K562 (cell line): ENCODE measurements at regions not wholly inside any gene's neighbourhood (a gene's known extent, or its start where the extent isn't known, plus 50 kb on each side); places are given as distances from the start of the nearest gene placed in this dataset.

Experiments
- ATAC-seq: fragments of 200-7000 bp; cut with Tn5 transposase; 3 replicates; pipeline ENCODE4 v1.9.1; 2020; ENCODE audit warnings: moderate library complexity
- BruUV-seq: library from RNA; stranded (reverse); fragments of 400-500 nt; replicated peaks from 2 replicates; lab custom pipeline; 2021; lab: Mats Ljungman, UMichigan
- CTCF ChIA-PET: fragments of 300-600 bp; formaldehyde crosslinking; extraction: SDS; loops from one replicate; lab custom pipeline; 2021; ENCODE audit warnings: low intra/inter-chr PET ratio; lab: Yijun Ruan, JAX
- POLR2A ChIA-PET: fragments of 300-600, 350-650 bp; sonication (Branson Sonifier 250); formaldehyde crosslinking; extraction: SDS; loops from one replicate; lab custom pipeline; 2021; ENCODE audit warnings: antibody characterized with exemption, inconsistent platforms; lab: Yijun Ruan, JAX
- DNase-seq, 4 experiments: peaks; one replicate each; pipeline versions ENCODE4 v3.0.0 to v3.0.0-alpha.2; 2011 to 2018; ENCODE audit warnings: low spot score in 3 of 4, mixed read lengths in 3 of 4; ENCODE audit errors: extremely low read depth in 1 of 4
- FAIRE-seq: peaks from 2 replicates; lab custom pipeline; 2011; peaks lifted over from hg19 to GRCh38; lab: Jason Lieb, UNC
- H2AFZ ChIP-seq: 2 replicates; pipeline ENCODE4 v1.6.0; 2011; ENCODE audit warnings: low read depth, low read length, control low read depth, inconsistent platforms
- H3K27ac ChIP-seq: fragments of 200-600 bp; 3 replicates; pipeline ENCODE4 v1.8.0; 2011; ENCODE audit warnings: low read depth, mild to moderate bottlenecking, control low read depth, inconsistent platforms, low read length, moderate library complexity, mixed read lengths; ENCODE audit errors: extremely low read depth
- H3K27me3 ChIP-seq, 2 experiments: fragments of 300-600 bp in 1 of 2; 2 replicates in 1 of 2; 3 replicates in 1 of 2; pipeline versions ENCODE4 v1.6.0 to v1.8.0; 2011; ENCODE audit warnings: inconsistent platforms in 2 of 2, low read length in 2 of 2, mild to moderate bottlenecking in 1 of 2, mixed read lengths in 1 of 2, moderate library complexity in 1 of 2; ENCODE audit not compliant: control insufficient read depth in 2 of 2, insufficient read depth in 2 of 2
- H3K36me3 ChIP-seq: fragments of 300-600 bp; 3 replicates; pipeline ENCODE4 v1.8.0; 2011; ENCODE audit warnings: mild to moderate bottlenecking, low read length, inconsistent platforms; ENCODE audit not compliant: control insufficient read depth, insufficient read depth
- H3K4me1 ChIP-seq, 2 experiments: fragments of 200-600 bp in 1 of 2; replicated peaks in 1 of 2; 2 replicates in 1 of 2; 3 replicates in 1 of 2; pipeline versions ENCODE4 v1.5.1 to v1.8.0; 2011; ENCODE audit warnings: inconsistent platforms in 2 of 2, low read length in 2 of 2, mild to moderate bottlenecking in 1 of 2, mixed read lengths in 1 of 2, moderate library complexity in 1 of 2; ENCODE audit not compliant: control insufficient read depth in 2 of 2, insufficient read depth in 2 of 2
- H3K4me2 ChIP-seq: 2 replicates; pipeline ENCODE4 v1.6.1; 2011; ENCODE audit warnings: low read length, control low read depth, inconsistent platforms, mixed read lengths; ENCODE audit not compliant: insufficient read depth
- H3K4me3 ChIP-seq: fragments of 200-600 bp; sonication (generic), shearing (Covaris generic); 2 replicates; pipeline ENCODE4 v1.5.1; 2016; ENCODE audit warnings: control low read depth, inconsistent platforms
- H3K79me2 ChIP-seq: fragments of 200-600 bp; 3 replicates; pipeline ENCODE4 v1.8.0; 2011; ENCODE audit warnings: low read length, inconsistent platforms; ENCODE audit not compliant: control insufficient read depth, insufficient read depth
- H3K9ac ChIP-seq, 2 experiments: 2 replicates each; pipeline versions ENCODE4 v1.6.0 to v1.6.1; 2011; ENCODE audit warnings: low read depth in 2 of 2, low read length in 2 of 2, control low read depth in 1 of 2, inconsistent platforms in 1 of 2, mild to moderate bottlenecking in 1 of 2, mixed read lengths in 1 of 2; ENCODE audit not compliant: insufficient read depth in 1 of 2
- H3K9me1 ChIP-seq: one replicate; pipeline ENCODE4 v1.6.0; 2011; ENCODE audit warnings: inconsistent platforms, mild to moderate bottlenecking, low read length, moderate library complexity; ENCODE audit not compliant: control insufficient read depth, insufficient read depth
- H3K9me3 ChIP-seq: replicated peaks from 2 replicates; pipeline ENCODE4 v1.5.1; 2011; ENCODE audit warnings: low read depth, low read length, inconsistent platforms; ENCODE audit not compliant: control insufficient read depth, insufficient read depth
- H4K20me1 ChIP-seq: replicated peaks from 2 replicates; pipeline ENCODE4 v1.6.1; 2011; ENCODE audit warnings: low read length, inconsistent platforms, mixed read lengths; ENCODE audit not compliant: control insufficient read depth, insufficient read depth
- ARID2 ChIP-seq: fragments of 450-650 bp; IDR thresholded peaks from 2 replicates; pipeline ENCODE4 v1.6.1; 2017; ENCODE audit warnings: antibody characterized with exemption, mild to moderate bottlenecking
- HEY1 ChIP-seq: fragments of 250-450 bp; sonication (Bioruptor Pico); IDR thresholded peaks from 2 replicates; pipeline ENCODE4 v1.5.0; 2020; ENCODE audit warnings: mild to moderate bottlenecking, moderate library complexity, borderline replicate concordance
- HSF4 ChIP-seq: fragments of 250-450 bp; sonication (Bioruptor Pico); IDR thresholded peaks from 2 replicates; pipeline ENCODE4 v2.1.2; 2022; ENCODE audit warnings: mild to moderate bottlenecking, moderate library complexity, borderline replicate concordance
- KAT8 ChIP-seq: fragments of 450-650 bp; IDR thresholded peaks from 2 replicates; pipeline ENCODE4 v1.6.1; 2016; ENCODE audit warnings: low read depth, mild to moderate bottlenecking
- NR1H2 ChIP-seq: sonication (generic); formaldehyde crosslinking; IDR thresholded peaks from 2 replicates; pipeline ENCODE4 v1.4.0; 2020; ENCODE audit warnings: mild to moderate bottlenecking, missing genetic modification reagents
- NRF1 ChIP-seq, 2 experiments: fragments of 450-650 bp; IDR thresholded peaks in 1 of 2; conservative IDR thresholded peaks in 1 of 2; 2 replicates each; pipeline ENCODE4 v1.6.1; 2014; ENCODE audit warnings: mild to moderate bottlenecking in 2 of 2
- RBM14 ChIP-seq: fragments of 200-400 bp; formaldehyde crosslinking; IDR thresholded peaks from 2 replicates; pipeline ENCODE4 v1.6.1; 2018; ENCODE audit warnings: low read depth, mild to moderate bottlenecking, low read length, moderate library complexity, borderline replicate concordance; ENCODE audit not compliant: insufficient read depth
- SMAD4 ChIP-seq: fragments of 250-450 bp; sonication (Bioruptor Pico); conservative IDR thresholded peaks from 2 replicates; pipeline ENCODE4 v1.8.0; 2021; ENCODE audit warnings: inconsistent platforms, mild to moderate bottlenecking, moderate library complexity
- SRSF9 ChIP-seq: fragments of 200-400 bp; formaldehyde crosslinking; IDR thresholded peaks from 2 replicates; pipeline ENCODE4 v1.6.1; 2017; ENCODE audit warnings: low read depth, low read length, borderline replicate concordance
- ZC3H11A ChIP-seq: IDR thresholded peaks from 2 replicates; pipeline ENCODE4 v1.6.1; 2012; ENCODE audit warnings: low read depth, low read length, improper control_type of control experiment
- ZNF263 ChIP-seq: sonication (generic); formaldehyde crosslinking; IDR thresholded peaks from 2 replicates; pipeline ENCODE4 v1.8.0; 2022; ENCODE audit warnings: mild to moderate bottlenecking, missing genetic modification reagents, borderline replicate concordance
- WGBS: fragments of 100-300 bp; shearing (Covaris generic); methylation state at CpG from one replicate; pipeline ENCODE4 v1.1.6; 2016; ENCODE audit warnings: low coverage, mixed read lengths; ENCODE audit not compliant: insufficient coverage; ENCODE audit errors: missing lambda C conversion rate; 5-methylcytosine and 5-hydroxymethylcytosine counted together
- in situ Hi-C: fragments of 300-500 bp; cut with MboI; formaldehyde crosslinking; loops from 4 replicates; pipeline ENCODE4 v1.15.0; 2018; ENCODE audit warnings: inconsistent platforms, mixed read lengths
- intact Hi-C: fragments of 100-400 bp; cut with micrococcal nuclease; formaldehyde crosslinking; loops from 2 replicates; pipeline ENCODE4 v1.14.2; 2022
- TF ChIP-seq, protein P1 (sequence below): IDR thresholded peaks from 3 replicates; pipeline ENCODE4 v1.6.1; 2011; ENCODE audit warnings: borderline replicate concordance, mild to moderate bottlenecking; ENCODE audit not compliant: insufficient read length, insufficient read depth
- TF ChIP-seq, protein P2 (sequence below): fragments of 250-450 bp; sonication (Bioruptor Pico); IDR thresholded peaks from 2 replicates; pipeline ENCODE4 v1.4.0; 2020; ENCODE audit warnings: mild to moderate bottlenecking
- TF ChIP-seq, protein P3 (sequence below): fragments of 450-650 bp; IDR thresholded peaks from 2 replicates; pipeline ENCODE4 v1.7.1; 2018; ENCODE audit warnings: mild to moderate bottlenecking, low read depth; ENCODE audit not compliant: partially characterized antibody
- TF ChIP-seq, protein P4 (sequence below): fragments of 250-450 bp; sonication (Bioruptor Pico); IDR thresholded peaks from 2 replicates; pipeline ENCODE4 v1.8.0; 2022; ENCODE audit warnings: inconsistent platforms

DNA sequence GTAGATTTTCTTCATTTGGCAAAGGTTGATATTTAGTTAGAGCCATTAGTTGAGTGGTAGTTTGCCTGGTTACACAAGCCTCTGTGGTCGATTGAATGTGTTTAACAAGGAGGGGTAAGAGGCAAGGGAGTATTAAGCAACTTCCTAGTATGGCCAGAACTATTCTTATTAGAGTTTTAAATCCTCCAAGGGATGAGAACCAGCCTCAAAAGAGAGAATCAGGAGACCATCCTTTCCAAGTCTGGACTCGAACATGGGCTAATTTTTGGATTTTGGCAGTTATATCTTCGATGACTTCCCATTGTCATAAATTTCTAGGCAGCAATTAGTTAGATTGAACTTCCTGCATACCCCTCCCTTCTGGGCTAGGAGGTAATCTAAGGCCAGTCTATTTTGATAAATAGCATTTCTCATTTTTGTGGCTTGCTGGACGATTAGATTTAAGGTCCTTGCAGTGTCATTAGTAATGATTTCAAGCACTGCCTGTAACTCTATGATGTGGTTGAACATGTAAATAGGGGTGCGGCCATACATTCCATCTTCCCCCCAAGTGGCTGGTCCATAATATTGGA is 219.5 kb upstream of the KCND2 start:
- no peaks in the 10 kb centered on the region for H4K20me1 ChIP-seq
- in situ Hi-C loops = no loop called here
- H3K9me1 ChIP-seq = no peaks in the 10 kb centered on the region
- BruUV-seq = no TSS peak
- FAIRE-seq = no peak
- POLR2A ChIA-PET = interaction anchor here (0.7 kb wide), 1 partner anchor 211 kb away, joined by 3 read pairs; no protein-coding TSS in a partner anchor
- 12% methylated on average over 5 of the region's 5 CpGs for WGBS
- no peaks in the 10 kb centered on the region for H3K27me3 ChIP-seq
- no peaks in the 10 kb centered on the region for H3K79me2 ChIP-seq
- H2AFZ ChIP-seq = peak overlapping the region; percentile 77
- no peaks in the 10 kb centered on the region for H3K9me3 ChIP-seq
- no peaks in the 10 kb centered on the region for H3K36me3 ChIP-seq
- CTCF ChIA-PET = interaction anchor here (1.2 kb wide), 1 partner anchor 15 kb away, joined by 3 read pairs; no protein-coding TSS in a partner anchor
- peak overlapping the region in 1 of 2 experiments; percentile 31; a peak in 1 of 4 replicates for H3K9ac ChIP-seq
- intact Hi-C loops = loop anchor here (10.0 kb wide), 1 partner anchor 119 kb away; no protein-coding TSS in a partner anchor
- H3K4me1 ChIP-seq = peaks cover 0 to 4% of the 10 kb centered on the region in 2 experiments; a peak in 2 of 5 replicates
- peak overlapping the region; percentile 44; the same call in 2 of the 3 replicates for H3K27ac ChIP-seq
- ATAC-seq = peak; percentile 49
- peak overlapping the region; percentile 35; the same call in 1 of the 2 replicates for H3K4me2 ChIP-seq
- DNase-seq = no peak
- no peak overlapping the region for H3K4me3 ChIP-seq
- TF ChIP-seq ZC3H11A = no peak
- TF ChIP-seq NR1H2 (CRISPR knock-in tag) = no peak
- TF ChIP-seq RBM14 = no peak
- TF ChIP-seq ARID2 = no peak
- TF ChIP-seq, protein P1, sequence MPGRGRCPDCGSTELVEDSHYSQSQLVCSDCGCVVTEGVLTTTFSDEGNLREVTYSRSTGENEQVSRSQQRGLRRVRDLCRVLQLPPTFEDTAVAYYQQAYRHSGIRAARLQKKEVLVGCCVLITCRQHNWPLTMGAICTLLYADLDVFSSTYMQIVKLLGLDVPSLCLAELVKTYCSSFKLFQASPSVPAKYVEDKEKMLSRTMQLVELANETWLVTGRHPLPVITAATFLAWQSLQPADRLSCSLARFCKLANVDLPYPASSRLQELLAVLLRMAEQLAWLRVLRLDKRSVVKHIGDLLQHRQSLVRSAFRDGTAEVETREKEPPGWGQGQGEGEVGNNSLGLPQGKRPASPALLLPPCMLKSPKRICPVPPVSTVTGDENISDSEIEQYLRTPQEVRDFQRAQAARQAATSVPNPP = no peak
- no peak for TF ChIP-seq SRSF9
- TF ChIP-seq, protein P2, sequence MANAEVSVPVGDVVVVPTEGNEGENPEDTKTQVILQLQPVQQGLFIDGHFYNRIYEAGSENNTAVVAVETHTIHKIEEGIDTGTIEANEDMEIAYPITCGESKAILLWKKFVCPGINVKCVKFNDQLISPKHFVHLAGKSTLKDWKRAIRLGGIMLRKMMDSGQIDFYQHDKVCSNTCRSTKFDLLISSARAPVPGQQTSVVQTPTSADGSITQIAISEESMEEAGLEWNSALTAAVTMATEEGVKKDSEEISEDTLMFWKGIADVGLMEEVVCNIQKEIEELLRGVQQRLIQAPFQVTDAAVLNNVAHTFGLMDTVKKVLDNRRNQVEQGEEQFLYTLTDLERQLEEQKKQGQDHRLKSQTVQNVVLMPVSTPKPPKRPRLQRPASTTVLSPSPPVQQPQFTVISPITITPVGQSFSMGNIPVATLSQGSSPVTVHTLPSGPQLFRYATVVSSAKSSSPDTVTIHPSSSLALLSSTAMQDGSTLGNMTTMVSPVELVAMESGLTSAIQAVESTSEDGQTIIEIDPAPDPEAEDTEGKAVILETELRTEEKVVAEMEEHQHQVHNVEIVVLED (CRISPR knock-in tag) = no peak
- TF ChIP-seq, protein P3, sequence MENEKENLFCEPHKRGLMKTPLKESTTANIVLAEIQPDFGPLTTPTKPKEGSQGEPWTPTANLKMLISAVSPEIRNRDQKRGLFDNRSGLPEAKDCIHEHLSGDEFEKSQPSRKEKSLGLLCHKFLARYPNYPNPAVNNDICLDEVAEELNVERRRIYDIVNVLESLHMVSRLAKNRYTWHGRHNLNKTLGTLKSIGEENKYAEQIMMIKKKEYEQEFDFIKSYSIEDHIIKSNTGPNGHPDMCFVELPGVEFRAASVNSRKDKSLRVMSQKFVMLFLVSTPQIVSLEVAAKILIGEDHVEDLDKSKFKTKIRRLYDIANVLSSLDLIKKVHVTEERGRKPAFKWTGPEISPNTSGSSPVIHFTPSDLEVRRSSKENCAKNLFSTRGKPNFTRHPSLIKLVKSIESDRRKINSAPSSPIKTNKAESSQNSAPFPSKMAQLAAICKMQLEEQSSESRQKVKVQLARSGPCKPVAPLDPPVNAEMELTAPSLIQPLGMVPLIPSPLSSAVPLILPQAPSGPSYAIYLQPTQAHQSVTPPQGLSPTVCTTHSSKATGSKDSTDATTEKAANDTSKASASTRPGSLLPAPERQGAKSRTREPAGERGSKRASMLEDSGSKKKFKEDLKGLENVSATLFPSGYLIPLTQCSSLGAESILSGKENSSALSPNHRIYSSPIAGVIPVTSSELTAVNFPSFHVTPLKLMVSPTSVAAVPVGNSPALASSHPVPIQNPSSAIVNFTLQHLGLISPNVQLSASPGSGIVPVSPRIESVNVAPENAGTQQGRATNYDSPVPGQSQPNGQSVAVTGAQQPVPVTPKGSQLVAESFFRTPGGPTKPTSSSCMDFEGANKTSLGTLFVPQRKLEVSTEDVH = no peak
- no peak for TF ChIP-seq HSF4
- TF ChIP-seq SMAD4 (CRISPR knock-in tag) = no peak
- no peak for TF ChIP-seq KAT8
- TF ChIP-seq, protein P4, sequence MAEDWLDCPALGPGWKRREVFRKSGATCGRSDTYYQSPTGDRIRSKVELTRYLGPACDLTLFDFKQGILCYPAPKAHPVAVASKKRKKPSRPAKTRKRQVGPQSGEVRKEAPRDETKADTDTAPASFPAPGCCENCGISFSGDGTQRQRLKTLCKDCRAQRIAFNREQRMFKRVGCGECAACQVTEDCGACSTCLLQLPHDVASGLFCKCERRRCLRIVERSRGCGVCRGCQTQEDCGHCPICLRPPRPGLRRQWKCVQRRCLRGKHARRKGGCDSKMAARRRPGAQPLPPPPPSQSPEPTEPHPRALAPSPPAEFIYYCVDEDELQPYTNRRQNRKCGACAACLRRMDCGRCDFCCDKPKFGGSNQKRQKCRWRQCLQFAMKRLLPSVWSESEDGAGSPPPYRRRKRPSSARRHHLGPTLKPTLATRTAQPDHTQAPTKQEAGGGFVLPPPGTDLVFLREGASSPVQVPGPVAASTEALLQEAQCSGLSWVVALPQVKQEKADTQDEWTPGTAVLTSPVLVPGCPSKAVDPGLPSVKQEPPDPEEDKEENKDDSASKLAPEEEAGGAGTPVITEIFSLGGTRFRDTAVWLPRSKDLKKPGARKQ (CRISPR knock-in tag) = no peak
- TF ChIP-seq NRF1 (conservative IDR thresholded peaks at IDR 0.05 in 1 of 2, IDR thresholded peaks at IDR 0.05 in 1 of 2) = no peak
- no peak for TF ChIP-seq ZNF263 (CRISPR knock-in tag)
- TF ChIP-seq HEY1 = no peak
